ENCODE measurements at regions not wholly inside any gene's neighbourhood (a gene's known extent, or its start where the extent isn't known, plus 50 kb on each side); places are given as distances from the start of the nearest gene placed in this dataset.
"Not testable (repeated sequence)": the region's sequence is repeated elsewhere in the genome, so short reads cannot be mapped to it uniquely, and the experiment has no call there.

DNA sequence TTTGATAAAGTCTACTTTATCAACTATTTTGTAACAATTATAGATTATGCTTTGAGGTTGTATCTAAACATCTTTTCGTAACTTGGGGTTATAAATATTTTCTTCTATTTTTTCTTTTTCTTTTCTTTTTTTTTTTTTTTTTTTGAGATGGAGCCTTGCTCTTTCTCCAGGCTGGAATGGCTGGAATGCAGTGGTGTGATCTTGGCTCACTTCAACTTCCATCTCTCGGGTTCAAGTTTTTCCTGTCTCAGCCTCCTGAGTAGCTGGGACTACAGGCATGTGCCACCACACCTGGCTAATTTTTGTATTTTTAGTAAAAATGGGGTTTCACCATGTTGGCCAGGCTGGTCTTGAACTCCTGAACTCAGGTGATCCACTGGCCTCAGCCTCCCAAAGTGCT is 108.8 kb downstream of the CDC14C start:
- H3K36me3 Mint-ChIP-seq; H3K27me3 ChIP-seq (ENCODE audit: control insufficient read depth, insufficient read depth, low read length); H3K36me3 ChIP-seq (ENCODE audit: control insufficient read depth, insufficient read depth, low read length); H3K4me1 ChIP-seq (ENCODE audit: control insufficient read depth, insufficient read depth, low read length, poor library complexity, severe bottlenecking); H3K4me3 Mint-ChIP-seq; H3K27ac Mint-ChIP-seq; H3K4me1 Mint-ChIP-seq; H3K9me3 Mint-ChIP-seq; H3K27ac ChIP-seq (ENCODE audit: insufficient read depth, low read length, poor library complexity, severe bottlenecking); H3K4me3 ChIP-seq (ENCODE audit: low read depth, low read length); H3K9me3 ChIP-seq (ENCODE audit: control insufficient read depth in 2 of 2, low read length in 2 of 2); H3K27me3 Mint-ChIP-seq; DNase-seq; ATAC-seq (ENCODE audit: low read depth in 2 of 2): not testable (repeated sequence)

DNA sequence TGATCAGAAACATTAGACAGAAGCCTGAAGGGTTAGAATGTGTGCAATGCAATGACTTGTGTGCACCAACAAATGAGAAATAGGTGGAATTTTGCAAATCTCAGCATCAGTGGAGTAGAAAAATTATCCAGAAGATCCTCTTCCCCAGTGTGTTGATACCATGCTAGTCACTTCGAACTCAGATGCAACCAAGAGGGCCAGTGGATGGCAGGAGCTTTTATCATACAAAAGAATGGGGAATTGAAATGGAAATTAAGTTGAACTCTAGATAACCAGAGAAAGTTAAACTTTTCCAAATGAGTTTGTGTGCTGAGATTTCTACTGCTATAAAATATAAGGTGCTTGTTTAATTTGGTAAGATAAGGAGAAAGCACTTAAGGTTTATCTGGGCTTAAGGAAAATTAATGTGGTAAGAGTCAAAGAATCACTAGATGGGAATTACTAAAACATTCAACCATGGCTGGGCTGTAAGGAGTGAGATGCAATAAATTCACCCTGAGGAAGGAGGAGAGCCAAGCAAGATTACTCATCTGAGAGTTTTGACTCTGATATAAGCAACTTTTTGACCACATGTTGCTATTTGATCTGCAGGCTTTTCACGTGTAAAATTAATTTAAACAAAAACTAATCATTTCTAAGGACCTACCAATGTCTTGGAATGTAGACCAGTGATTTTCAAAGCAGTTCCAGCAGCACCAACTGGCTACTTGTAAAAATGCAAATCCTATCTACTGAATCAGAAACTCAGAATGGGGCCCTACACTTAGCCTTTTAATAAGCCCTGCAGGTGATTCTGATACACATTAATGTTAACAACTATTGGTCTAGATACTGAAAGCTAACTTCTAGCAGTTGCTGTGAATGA is 113.2 kb downstream of the CDC14C start:
- no peak overlapping the region for H3K4me3 Mint-ChIP-seq

DNA sequence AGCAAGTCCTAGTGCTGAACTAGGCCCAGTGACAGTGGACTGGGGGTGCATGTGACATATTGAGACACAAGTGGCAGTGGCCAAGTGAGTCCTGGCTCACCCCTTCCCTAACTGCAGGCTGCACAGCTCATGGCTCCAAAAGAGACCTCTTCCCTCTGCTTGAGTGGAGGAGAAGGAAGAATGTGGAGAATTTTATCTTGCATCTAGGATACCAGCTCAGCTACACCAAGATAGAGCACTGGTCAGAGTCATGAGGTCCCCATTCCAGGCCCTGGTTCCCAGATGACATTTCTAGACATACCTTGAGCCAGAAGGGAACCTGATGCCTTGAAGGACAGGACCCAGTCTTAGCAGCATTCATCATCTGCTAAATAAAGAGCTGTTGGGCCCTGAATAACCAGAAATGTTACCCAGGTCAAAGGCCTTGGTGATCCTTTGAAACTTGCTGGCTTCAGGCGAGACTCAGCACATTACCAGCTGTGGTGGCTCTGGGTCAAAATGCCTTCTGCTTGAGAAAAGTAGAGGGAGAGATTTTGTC is 114.5 kb downstream of the CDC14C start:
- H3K4me3 Mint-ChIP-seq, result no peak overlapping the region
- ATAC-seq (ENCODE audit: low read depth in 2 of 2), result no peak
- H3K27me3 Mint-ChIP-seq, result no peaks in the 10 kb centered on the region
- no peak for DNase-seq
- Histone ChIP-seq H3K4me3 (ENCODE audit: low read depth, low read length) (no peak overlapping the region), H3K36me3 (ENCODE audit: control insufficient read depth, insufficient read depth, low read length) (no peaks in the 10 kb centered on the region), H3K27ac (ENCODE audit: insufficient read depth, low read length, poor library complexity, severe bottlenecking) (no peak overlapping the region), H3K9me3 (ENCODE audit: control insufficient read depth in 2 of 2, low read length in 2 of 2) (no peaks in the 10 kb centered on the region), H3K27me3 (ENCODE audit: control insufficient read depth, insufficient read depth, low read length) (no peaks in the 10 kb centered on the region), H3K4me1 (ENCODE audit: control insufficient read depth, insufficient read depth, low read length, poor library complexity, severe bottlenecking) (no peaks in the 10 kb centered on the region)
- H3K9me3 Mint-ChIP-seq, result peaks cover 2 to 30% (median 6%) of the 10 kb centered on the region in 7 donors
- H3K36me3 Mint-ChIP-seq, result no peaks in the 10 kb centered on the region
- no peaks in the 10 kb centered on the region for H3K4me1 Mint-ChIP-seq
- no peak overlapping the region for H3K27ac Mint-ChIP-seq

More for the DNA sequence above, 113.2 kb downstream of the CDC14C start:
- Histone ChIP-seq H3K36me3 (ENCODE audit: control insufficient read depth, insufficient read depth, low read length) (no peaks in the 10 kb centered on the region), H3K4me1 (ENCODE audit: control insufficient read depth, insufficient read depth, low read length, poor library complexity, severe bottlenecking) (no peaks in the 10 kb centered on the region), H3K4me3 (ENCODE audit: low read depth, low read length) (no peak overlapping the region), H3K27ac (ENCODE audit: insufficient read depth, low read length, poor library complexity, severe bottlenecking) (no peak overlapping the region), H3K27me3 (ENCODE audit: control insufficient read depth, insufficient read depth, low read length) (no peaks in the 10 kb centered on the region), H3K9me3 (ENCODE audit: control insufficient read depth in 2 of 2, low read length in 2 of 2) (no peaks in the 10 kb centered on the region)
- no peak for ATAC-seq (ENCODE audit: low read depth in 2 of 2)
- Mint-ChIP-seq H3K27ac (peak overlapping the region in 1 of 3 donors; percentile 76), H3K36me3 (no peaks in the 10 kb centered on the region), H3K4me1 (no peaks in the 10 kb centered on the region), H3K9me3 (peaks cover 2 to 24% (median 4%) of the 10 kb centered on the region in 7 donors), H3K27me3 (no peaks in the 10 kb centered on the region)
- DNase-seq, result no peak

DNA sequence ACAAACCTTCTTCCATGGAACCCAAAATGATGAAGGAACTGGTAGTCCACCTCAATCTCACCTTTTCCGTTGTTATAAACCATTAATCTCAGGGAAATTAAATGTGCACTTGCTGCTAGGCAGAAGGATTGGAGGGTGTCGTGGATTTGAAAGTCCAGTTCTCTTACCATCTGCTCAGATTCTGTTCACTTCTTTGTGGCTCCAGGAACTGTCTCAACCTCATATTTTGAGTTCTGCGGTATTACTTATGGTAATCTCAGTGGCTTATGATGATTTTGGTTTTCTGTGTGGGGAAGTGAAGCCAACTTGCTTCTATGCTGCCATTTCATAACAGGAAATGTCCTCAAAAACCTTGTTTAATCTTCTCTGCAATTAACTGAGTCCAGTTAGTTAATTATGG is 136.4 kb downstream of the CDC14C start:
- DNase-seq, result no peak
- Mint-ChIP-seq H3K27ac (no peak overlapping the region), H3K27me3 (no peaks in the 10 kb centered on the region), H3K4me3 (no peak overlapping the region), H3K36me3 (no peaks in the 10 kb centered on the region), H3K9me3 (peaks cover 0 to 14% (median 6%) of the 10 kb centered on the region in 7 donors), H3K4me1 (no peaks in the 10 kb centered on the region)
- Histone ChIP-seq H3K27me3 (ENCODE audit: control insufficient read depth, insufficient read depth, low read length) (no peaks in the 10 kb centered on the region), H3K27ac (ENCODE audit: insufficient read depth, low read length, poor library complexity, severe bottlenecking) (no peak overlapping the region), H3K36me3 (ENCODE audit: control insufficient read depth, insufficient read depth, low read length) (no peaks in the 10 kb centered on the region), H3K4me1 (ENCODE audit: control insufficient read depth, insufficient read depth, low read length, poor library complexity, severe bottlenecking) (no peaks in the 10 kb centered on the region), H3K4me3 (ENCODE audit: low read depth, low read length) (no peak overlapping the region), H3K9me3 (ENCODE audit: control insufficient read depth in 2 of 2, low read length in 2 of 2) (peaks cover 0 to 3% of the 10 kb centered on the region in 2 experiments)
- ATAC-seq (ENCODE audit: low read depth in 2 of 2), result no peak

DNA sequence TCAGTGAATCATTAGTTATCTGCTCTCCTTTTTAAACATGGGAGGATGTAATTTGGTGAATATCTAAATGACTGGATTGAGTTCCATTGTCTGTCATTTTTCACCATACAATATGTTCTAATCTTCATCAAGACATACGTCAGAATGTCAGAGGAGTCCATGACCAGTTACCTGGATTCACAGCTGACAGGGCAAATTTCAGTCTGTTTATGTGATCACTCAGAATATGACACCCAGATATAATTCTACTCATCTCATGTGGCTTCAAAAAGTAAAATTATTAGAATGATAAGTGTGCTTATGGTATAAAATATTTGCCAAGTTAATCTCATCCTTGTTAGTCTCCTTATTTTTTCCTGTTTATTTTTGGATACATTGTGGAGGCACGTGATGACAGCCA is 150.2 kb downstream of the CDC14C start:
- no peak overlapping the region for H3K4me3 ChIP-seq (ENCODE audit: low read depth, low read length)
- no peak overlapping the region for H3K4me3 Mint-ChIP-seq
- peaks cover 0 to 18% (median 2%) of the 10 kb centered on the region in 7 donors for H3K9me3 Mint-ChIP-seq
- H3K4me1 Mint-ChIP-seq, result no peaks in the 10 kb centered on the region
- H3K27me3 Mint-ChIP-seq, result no peaks in the 10 kb centered on the region
- ATAC-seq (ENCODE audit: low read depth in 2 of 2) (no peak), DNase-seq (no peak)
- no peaks in the 10 kb centered on the region for H3K36me3 ChIP-seq (ENCODE audit: control insufficient read depth, insufficient read depth, low read length)
- no peak overlapping the region for H3K27ac Mint-ChIP-seq
- H3K9me3 ChIP-seq (ENCODE audit: control insufficient read depth in 2 of 2, low read length in 2 of 2), result no peaks in the 10 kb centered on the region
- no peak overlapping the region for H3K27ac ChIP-seq (ENCODE audit: insufficient read depth, low read length, poor library complexity, severe bottlenecking)
- no peaks in the 10 kb centered on the region for H3K4me1 ChIP-seq (ENCODE audit: control insufficient read depth, insufficient read depth, low read length, poor library complexity, severe bottlenecking)
- H3K27me3 ChIP-seq (ENCODE audit: control insufficient read depth, insufficient read depth, low read length), result no peaks in the 10 kb centered on the region
- H3K36me3 Mint-ChIP-seq, result no peaks in the 10 kb centered on the region

DNA sequence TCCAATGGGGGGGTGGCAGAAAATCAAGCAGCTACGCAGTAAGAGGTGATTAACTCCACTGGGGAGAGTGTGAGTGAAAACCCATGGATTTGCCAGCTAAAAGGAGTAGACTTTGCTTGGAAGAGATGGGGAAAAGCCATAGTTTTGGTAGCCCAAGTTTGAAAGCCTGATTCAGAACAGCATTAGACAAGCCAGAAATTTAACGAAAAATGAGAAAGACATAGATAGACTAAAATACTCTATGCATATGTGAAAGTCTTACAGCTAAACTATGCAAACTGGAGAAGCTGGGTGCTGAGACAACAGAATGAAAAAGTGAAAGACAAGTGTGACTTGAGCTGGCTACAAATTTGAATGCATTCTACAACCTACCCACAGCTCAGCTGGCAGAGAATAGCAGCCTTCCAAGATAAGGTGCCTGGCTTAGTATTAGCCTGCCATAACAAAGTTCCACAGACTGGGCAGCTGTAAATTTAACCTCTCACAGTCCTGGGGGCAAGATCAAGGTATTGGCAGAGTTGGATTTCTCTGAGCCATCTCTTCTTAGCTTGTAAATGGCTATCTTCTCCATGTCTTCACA is 156.6 kb downstream of the CDC14C start:
- no peak overlapping the region for H3K4me3 ChIP-seq (ENCODE audit: low read depth, low read length)
- no peak overlapping the region for H3K4me3 Mint-ChIP-seq
- H3K27ac ChIP-seq (ENCODE audit: insufficient read depth, low read length, poor library complexity, severe bottlenecking), result no peak overlapping the region
- H3K27me3 ChIP-seq (ENCODE audit: control insufficient read depth, insufficient read depth, low read length), result no peaks in the 10 kb centered on the region
- H3K36me3 ChIP-seq (ENCODE audit: control insufficient read depth, insufficient read depth, low read length), result no peaks in the 10 kb centered on the region
- H3K9me3 ChIP-seq (ENCODE audit: control insufficient read depth in 2 of 2, low read length in 2 of 2), result no peaks in the 10 kb centered on the region
- DNase-seq (no peak), ATAC-seq (ENCODE audit: low read depth in 2 of 2) (no peak)
- H3K4me1 Mint-ChIP-seq, result no peaks in the 10 kb centered on the region
- H3K4me1 ChIP-seq (ENCODE audit: control insufficient read depth, insufficient read depth, low read length, poor library complexity, severe bottlenecking), result no peaks in the 10 kb centered on the region
- H3K27me3 Mint-ChIP-seq, result no peaks in the 10 kb centered on the region
- peaks cover 0 to 34% (median 7%) of the 10 kb centered on the region in 7 donors for H3K9me3 Mint-ChIP-seq
- no peak overlapping the region for H3K27ac Mint-ChIP-seq
- no peaks in the 10 kb centered on the region for H3K36me3 Mint-ChIP-seq

DNA sequence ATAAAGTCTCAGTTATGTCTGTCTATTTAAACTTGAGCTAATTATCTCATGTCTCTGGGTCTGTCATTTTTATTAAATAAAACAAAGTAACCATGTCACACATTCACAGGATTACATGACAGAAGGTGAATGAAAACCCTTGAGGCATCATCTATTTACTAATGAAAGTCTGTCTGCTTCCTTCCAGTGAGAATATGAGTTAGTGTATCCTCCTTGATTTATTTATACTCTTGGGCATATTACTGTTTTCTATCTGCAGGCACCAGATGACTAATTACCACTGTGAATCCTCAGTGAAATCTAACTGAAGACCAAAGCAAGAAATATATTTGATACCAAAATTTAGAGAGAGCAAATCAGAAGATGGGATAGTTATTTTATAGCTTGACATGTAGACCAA is 163.7 kb downstream of the CDC14C start:
- no peaks in the 10 kb centered on the region for H3K4me1 ChIP-seq (ENCODE audit: control insufficient read depth, insufficient read depth, low read length, poor library complexity, severe bottlenecking)
- no peak overlapping the region for H3K4me3 Mint-ChIP-seq

More for the DNA sequence above, 163.7 kb downstream of the CDC14C start:
- no peaks in the 10 kb centered on the region for H3K4me1 Mint-ChIP-seq
- DNase-seq (no peak), ATAC-seq (ENCODE audit: low read depth in 2 of 2) (no peak)
- no peaks in the 10 kb centered on the region for H3K9me3 ChIP-seq (ENCODE audit: control insufficient read depth in 2 of 2, low read length in 2 of 2)
- peaks cover 0 to 10% (median 1%) of the 10 kb centered on the region in 7 donors for H3K9me3 Mint-ChIP-seq
- no peaks in the 10 kb centered on the region for H3K27me3 Mint-ChIP-seq
- H3K27ac Mint-ChIP-seq, result no peak overlapping the region
- no peaks in the 10 kb centered on the region for H3K36me3 Mint-ChIP-seq
- no peak overlapping the region for H3K27ac ChIP-seq (ENCODE audit: insufficient read depth, low read length, poor library complexity, severe bottlenecking)
- no peaks in the 10 kb centered on the region for H3K36me3 ChIP-seq (ENCODE audit: control insufficient read depth, insufficient read depth, low read length)
- no peak overlapping the region for H3K4me3 ChIP-seq (ENCODE audit: low read depth, low read length)
- no peaks in the 10 kb centered on the region for H3K27me3 ChIP-seq (ENCODE audit: control insufficient read depth, insufficient read depth, low read length)
